Keratinocyte (primary cell): ENCODE measurements at regions not wholly inside any gene's neighbourhood (a gene's known extent, or its start where the extent isn't known, plus 50 kb on each side); places are given as distances from the start of the nearest gene placed in this dataset.

Source experiments
- DNase-seq: peaks from one replicate; pipeline ENCODE4 v3.0.0-alpha.2; 2011; ENCODE audit warnings: low read depth, missing footprints, low spot score
- FAIRE-seq: peaks from 2 replicates; lab custom pipeline; 2011; peaks lifted over from hg19 to GRCh38; lab: Jason Lieb, UNC
- H2AFZ ChIP-seq: 2 replicates; pipeline ENCODE4 v1.6.0; 2012; ENCODE audit warnings: low read length, control low read depth, inconsistent platforms; ENCODE audit not compliant: control insufficient read depth
- H3K27ac ChIP-seq: 2 replicates; pipeline ENCODE4 v1.5.1; 2011; ENCODE audit warnings: low read length; ENCODE audit not compliant: control insufficient read depth, insufficient read depth
- H3K27me3 ChIP-seq: 3 replicates; pipeline ENCODE4 v1.6.0; 2011; ENCODE audit warnings: low read length; ENCODE audit not compliant: control insufficient read depth, insufficient read depth; ENCODE audit errors: extremely low read depth
- H3K36me3 ChIP-seq, 2 experiments: 2 replicates in 1 of 2; 3 replicates in 1 of 2; pipeline ENCODE4 v1.5.1; 2011; ENCODE audit warnings: low read length in 2 of 2, mild to moderate bottlenecking in 1 of 2; ENCODE audit not compliant: control insufficient read depth in 2 of 2, insufficient read depth in 2 of 2; ENCODE audit errors: extremely low read depth in 1 of 2
- H3K4me1 ChIP-seq: 3 replicates; pipeline ENCODE4 v1.5.1; 2011; ENCODE audit warnings: low read length; ENCODE audit not compliant: control insufficient read depth, insufficient read depth; ENCODE audit errors: extremely low read depth
- H3K4me2 ChIP-seq: 3 replicates; pipeline ENCODE4 v1.6.0; 2011; ENCODE audit warnings: low read depth, low read length; ENCODE audit not compliant: control insufficient read depth, insufficient read depth; ENCODE audit errors: extremely low read depth
- H3K4me3 ChIP-seq, 3 experiments: fragments of 200-600 bp in 1 of 3; sonication (generic) in 1 of 3; 2 replicates in 2 of 3; 3 replicates in 1 of 3; pipeline ENCODE4 v1.5.1; 2011 to 2016; ENCODE audit warnings: low read length in 3 of 3, mild to moderate bottlenecking in 3 of 3, control low read depth in 2 of 3, inconsistent platforms in 1 of 3, low read depth in 1 of 3, mixed read lengths in 1 of 3, mixed run types in 1 of 3, moderate library complexity in 1 of 3; ENCODE audit not compliant: control insufficient read depth in 2 of 3, insufficient read depth in 2 of 3; ENCODE audit errors: extremely low read depth in 1 of 3
- H3K79me2 ChIP-seq: 2 replicates; pipeline ENCODE4 v1.6.0; 2012; ENCODE audit warnings: low read length; ENCODE audit not compliant: control insufficient read depth, insufficient read depth
- H3K9ac ChIP-seq: 3 replicates; pipeline ENCODE4 v1.6.0; 2011; ENCODE audit warnings: low read length; ENCODE audit not compliant: control insufficient read depth, insufficient read depth; ENCODE audit errors: extremely low read depth
- H3K9me1 ChIP-seq: 3 replicates; pipeline ENCODE4 v1.6.0; 2011; ENCODE audit warnings: low read length; ENCODE audit not compliant: control insufficient read depth, insufficient read depth; ENCODE audit errors: extremely low read depth
- H3K9me3 ChIP-seq: 2 replicates; pipeline ENCODE4 v1.5.1; 2012; ENCODE audit warnings: low read depth, low read length; ENCODE audit not compliant: control insufficient read depth
- H4K20me1 ChIP-seq: 3 replicates; pipeline ENCODE4 v1.6.0; 2011; ENCODE audit warnings: low read length; ENCODE audit not compliant: control insufficient read depth, insufficient read depth; ENCODE audit errors: extremely low read depth
- EZH2 ChIP-seq: IDR thresholded peaks from one replicate; pipeline ENCODE4 v1.6.1; 2012; ENCODE audit warnings: inconsistent platforms, mild to moderate bottlenecking, low read length, moderate library complexity
- dilution Hi-C: fragments of 300-500 bp; cut with MboI; formaldehyde crosslinking; loops from one replicate; pipeline ENCODE4 v1.7.0; 2020; ENCODE audit warnings: low sequenced_read_pairs; ENCODE audit not compliant: extremely low pct_ligation_motif_present
- TF ChIP-seq, protein P1 (sequence below), 3 experiments: IDR thresholded peaks in 1 of 3; conservative IDR thresholded peaks in 1 of 3; optimal IDR thresholded peaks in 1 of 3; 2 replicates in 2 of 3; 3 replicates in 1 of 3; pipeline versions ENCODE3 to v1.5.1; 2011; ENCODE audit warnings: low read length in 3 of 3, mild to moderate bottlenecking in 3 of 3, moderate library complexity in 2 of 3, control low read depth in 1 of 3, inconsistent platforms in 1 of 3; ENCODE audit not compliant: insufficient read depth in 2 of 3; ENCODE audit errors: extremely low read depth in 1 of 3

DNA sequence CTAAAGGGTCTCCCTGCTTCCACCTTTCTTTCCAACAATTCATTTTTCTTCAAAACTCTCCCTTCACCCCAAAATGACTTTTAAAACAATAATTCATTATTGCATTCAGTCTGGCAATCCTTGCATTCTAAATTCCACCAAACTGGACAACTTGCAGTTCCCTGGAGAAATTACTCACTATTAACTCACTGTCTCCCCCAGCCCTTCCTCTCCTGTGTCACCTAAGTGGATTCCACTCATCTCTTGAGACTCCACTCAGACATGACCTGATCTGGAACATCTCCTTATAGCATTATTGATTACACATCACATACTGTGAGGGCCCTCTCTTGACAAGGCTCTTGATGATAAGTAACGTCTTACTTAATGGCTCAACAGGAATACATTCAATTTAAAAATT, 257.1 kb downstream of the BRINP2 start:
- no peaks in the 10 kb centered on the region for H3K4me1 ChIP-seq
- H2AFZ ChIP-seq = no peak overlapping the region
- no peak for TF ChIP-seq EZH2
- TF ChIP-seq, protein P1, sequence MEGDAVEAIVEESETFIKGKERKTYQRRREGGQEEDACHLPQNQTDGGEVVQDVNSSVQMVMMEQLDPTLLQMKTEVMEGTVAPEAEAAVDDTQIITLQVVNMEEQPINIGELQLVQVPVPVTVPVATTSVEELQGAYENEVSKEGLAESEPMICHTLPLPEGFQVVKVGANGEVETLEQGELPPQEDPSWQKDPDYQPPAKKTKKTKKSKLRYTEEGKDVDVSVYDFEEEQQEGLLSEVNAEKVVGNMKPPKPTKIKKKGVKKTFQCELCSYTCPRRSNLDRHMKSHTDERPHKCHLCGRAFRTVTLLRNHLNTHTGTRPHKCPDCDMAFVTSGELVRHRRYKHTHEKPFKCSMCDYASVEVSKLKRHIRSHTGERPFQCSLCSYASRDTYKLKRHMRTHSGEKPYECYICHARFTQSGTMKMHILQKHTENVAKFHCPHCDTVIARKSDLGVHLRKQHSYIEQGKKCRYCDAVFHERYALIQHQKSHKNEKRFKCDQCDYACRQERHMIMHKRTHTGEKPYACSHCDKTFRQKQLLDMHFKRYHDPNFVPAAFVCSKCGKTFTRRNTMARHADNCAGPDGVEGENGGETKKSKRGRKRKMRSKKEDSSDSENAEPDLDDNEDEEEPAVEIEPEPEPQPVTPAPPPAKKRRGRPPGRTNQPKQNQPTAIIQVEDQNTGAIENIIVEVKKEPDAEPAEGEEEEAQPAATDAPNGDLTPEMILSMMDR (optimal IDR thresholded peaks at IDR 0.05 in 1 of 3, IDR thresholded peaks at IDR 0.05 in 1 of 3, conservative IDR thresholded peaks at IDR 0.05 in 1 of 3; ENCODE audit: extremely low read depth in 1 of 3, insufficient read depth in 2 of 3, low read length in 3 of 3) = no peak
- no peaks in the 10 kb centered on the region for H3K36me3 ChIP-seq
- no peaks in the 10 kb centered on the region for H3K9me1 ChIP-seq
- dilution Hi-C loops = no loop called here
- no peak overlapping the region for H3K4me2 ChIP-seq
- no peak overlapping the region for H3K4me3 ChIP-seq
- H3K27ac ChIP-seq = no peak overlapping the region
- DNase-seq = no peak
- no peak for FAIRE-seq
- no peaks in the 10 kb centered on the region for H3K27me3 ChIP-seq
- H3K9ac ChIP-seq = no peak overlapping the region
- no peaks in the 10 kb centered on the region for H3K9me3 ChIP-seq
- H3K79me2 ChIP-seq = no peaks in the 10 kb centered on the region
- no peaks in the 10 kb centered on the region for H4K20me1 ChIP-seq

DNA sequence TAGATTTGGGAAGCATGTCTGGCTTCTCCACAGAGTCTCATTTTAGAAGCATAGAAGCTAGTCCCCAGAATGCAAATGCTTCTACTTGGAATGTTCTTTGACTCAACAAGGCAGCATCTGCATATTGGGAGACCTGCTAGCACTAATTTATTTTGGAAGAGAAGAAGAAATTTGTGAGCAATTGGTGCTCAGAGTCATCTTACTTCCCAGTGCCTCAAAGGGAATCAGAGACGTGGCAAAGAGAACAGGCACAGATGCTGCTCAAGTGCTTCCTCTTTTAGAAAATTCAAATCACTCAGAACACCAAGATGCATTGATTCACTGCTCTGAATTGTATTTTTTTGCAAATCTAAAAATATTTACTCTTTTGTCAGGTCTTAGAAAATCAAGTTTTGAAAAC, 255.7 kb downstream of the BRINP2 start:
- Histone ChIP-seq H3K9me1 (no peaks in the 10 kb centered on the region), H3K27ac (no peak overlapping the region), H3K27me3 (no peaks in the 10 kb centered on the region), H3K36me3 (no peaks in the 10 kb centered on the region), H3K9ac (no peak overlapping the region), H3K9me3 (no peaks in the 10 kb centered on the region), H3K4me2 (no peak overlapping the region), H3K4me3 (no peak overlapping the region), H4K20me1 (no peaks in the 10 kb centered on the region), H3K79me2 (no peaks in the 10 kb centered on the region), H2AFZ (no peak overlapping the region), H3K4me1 (no peaks in the 10 kb centered on the region)
- FAIRE-seq (no peak), DNase-seq (no peak)
- dilution Hi-C loops = no loop called here
- no peak for TF ChIP-seq EZH2
- TF ChIP-seq, protein P1 (optimal IDR thresholded peaks at IDR 0.05 in 1 of 3, IDR thresholded peaks at IDR 0.05 in 1 of 3, conservative IDR thresholded peaks at IDR 0.05 in 1 of 3; ENCODE audit: extremely low read depth in 1 of 3, insufficient read depth in 2 of 3, low read length in 3 of 3) = no peak
